Stimulated activated CD8-positive, alpha-beta memory T cell treated with anti-CD3 and anti-CD28 coated beads, Interleukin-12 subunit alpha, Interleukin-12 subunit beta, amount 100 ng/mL, for 4 hours (primary cell): ENCODE measurements at regions not wholly inside any gene's neighbourhood (a gene's known extent, or its start where the extent isn't known, plus 50 kb on each side); places are given as distances from the start of the nearest gene placed in this dataset.

Experiments used
- DNase-seq: peaks from one replicate; pipeline ENCODE4 v3.0.0-alpha.2; 2020; ENCODE audit warnings: low read depth

- no peak for DNase-seq
Measured at GRCh38 chr4:77367638-77368037, 210.6 kb downstream of the CCNG2 start.

- no peak for DNase-seq
Measured at GRCh38 chr4:77372375-77372774, 215.4 kb downstream of the CCNG2 start.

GRCh38 chr4:77375866-77376607 lies 219.0 kb downstream of the CCNG2 start:
- no peak for DNase-seq

- no peak for DNase-seq
Measured at GRCh38 chr4:77376788-77377460, 219.9 kb downstream of the CCNG2 start.

GRCh38 chr4:77384094-77384493 lies 221.5 kb upstream of the CXCL13 start:
- no peak for DNase-seq

GRCh38 chr4:77385124-77385969 lies 220.3 kb upstream of the CXCL13 start:
- DNase-seq: peak; percentile 10

- no peak for DNase-seq
Measured at GRCh38 chr4:77393996-77394395, 211.6 kb upstream of the CXCL13 start.

- DNase-seq: no peak
Measured at GRCh38 chr4:77395481-77395880, 210.1 kb upstream of the CXCL13 start.

- no peak for DNase-seq
Measured at GRCh38 chr4:77398256-77398655, 207.4 kb upstream of the CXCL13 start.

GRCh38 chr4:77399831-77400230 lies 205.8 kb upstream of the CXCL13 start:
- no peak for DNase-seq

- no peak for DNase-seq
Measured at GRCh38 chr4:77413766-77414165, 191.9 kb upstream of the CXCL13 start.

GRCh38 chr4:77415689-77416088 lies 189.9 kb upstream of the CXCL13 start:
- DNase-seq: no peak

GRCh38 chr4:77418333-77418732 lies 187.3 kb upstream of the CXCL13 start:
- no peak for DNase-seq

GRCh38 chr4:77430847-77431246 lies 174.8 kb upstream of the CXCL13 start:
- no peak for DNase-seq

- no peak for DNase-seq
Measured at GRCh38 chr4:77431546-77431945, 174.1 kb upstream of the CXCL13 start.

- no peak for DNase-seq
Measured at GRCh38 chr4:77432717-77433417, 172.8 kb upstream of the CXCL13 start.

GRCh38 chr4:77433418-77433733 lies 172.2 kb upstream of the CXCL13 start:
- DNase-seq: no peak

- no peak for DNase-seq
Measured at GRCh38 chr4:77434299-77435092, 171.1 kb upstream of the CXCL13 start.

- DNase-seq: no peak
Measured at GRCh38 chr4:77437079-77437478, 168.5 kb upstream of the CXCL13 start.

- DNase-seq: no peak
Measured at GRCh38 chr4:77438549-77438948, 167.1 kb upstream of the CXCL13 start.

- DNase-seq: no peak
Measured at GRCh38 chr4:77443941-77444340, 161.7 kb upstream of the CXCL13 start.

GRCh38 chr4:77445823-77446222 lies 159.8 kb upstream of the CXCL13 start:
- no peak for DNase-seq
